Stimulated activated CD4-positive, alpha-beta T cell treated with anti-CD3 and anti-CD28 coated beads, Interleukin-4, amount 100 ng/mL, for 4 hours (primary cell): ENCODE measurements at regions not wholly inside any gene's neighbourhood (a gene's known extent, or its start where the extent isn't known, plus 50 kb on each side); places are given as distances from the start of the nearest gene placed in this dataset.
"Not testable (repeated sequence)": the region's sequence is repeated elsewhere in the genome, so short reads cannot be mapped to it uniquely, and the experiment has no call there.

Source experiments
- DNase-seq, 2 experiments: peaks; one replicate each; pipeline ENCODE4 v3.0.0-alpha.2; 2020

DNA sequence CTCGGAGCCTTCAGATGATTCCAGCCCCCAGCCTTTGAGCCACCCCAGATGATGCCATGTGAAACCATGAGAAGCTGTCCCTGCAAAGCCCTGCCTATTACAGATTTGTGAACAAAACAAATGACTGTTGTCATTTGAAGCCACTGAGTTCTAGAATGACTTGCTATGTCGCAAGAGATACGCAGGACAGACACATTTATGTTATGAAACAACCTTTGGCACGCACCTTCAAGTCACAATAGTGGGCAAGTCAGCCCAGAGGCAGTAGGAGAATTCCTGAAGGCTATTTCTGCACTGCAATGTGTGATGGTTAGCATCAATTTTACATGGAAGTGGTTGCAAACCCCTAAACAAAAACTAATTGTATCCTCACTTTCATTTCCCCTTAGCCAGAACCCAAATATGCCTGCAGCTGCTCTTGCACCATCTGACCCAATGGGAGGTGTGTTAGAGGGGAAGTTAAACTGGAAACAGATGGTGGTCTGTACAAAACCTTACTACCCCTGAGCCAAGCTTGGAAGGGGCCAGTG lies 174.4 kb upstream of the ATP6AP2 start:
- DNase-seq: no peak

DNA sequence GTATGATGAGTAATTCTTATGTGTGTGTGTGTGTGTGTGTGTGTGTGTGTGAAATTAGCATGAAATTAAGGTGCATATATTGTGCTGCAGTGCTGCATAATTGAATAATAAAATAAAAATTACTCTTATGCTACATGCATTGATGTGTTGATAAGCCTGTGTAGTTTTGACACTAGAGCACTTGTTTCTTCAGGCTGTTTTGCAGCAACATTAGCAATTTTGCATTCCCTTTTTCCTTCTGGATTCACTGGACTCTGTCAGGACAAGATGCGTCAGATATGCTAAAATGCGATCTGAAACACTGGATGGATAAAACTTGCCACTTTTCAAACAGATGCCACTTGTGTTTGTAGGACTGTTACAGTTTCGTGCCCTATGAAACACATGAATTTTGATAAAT lies 175.4 kb upstream of the ATP6AP2 start:
- no peak for DNase-seq

DNA sequence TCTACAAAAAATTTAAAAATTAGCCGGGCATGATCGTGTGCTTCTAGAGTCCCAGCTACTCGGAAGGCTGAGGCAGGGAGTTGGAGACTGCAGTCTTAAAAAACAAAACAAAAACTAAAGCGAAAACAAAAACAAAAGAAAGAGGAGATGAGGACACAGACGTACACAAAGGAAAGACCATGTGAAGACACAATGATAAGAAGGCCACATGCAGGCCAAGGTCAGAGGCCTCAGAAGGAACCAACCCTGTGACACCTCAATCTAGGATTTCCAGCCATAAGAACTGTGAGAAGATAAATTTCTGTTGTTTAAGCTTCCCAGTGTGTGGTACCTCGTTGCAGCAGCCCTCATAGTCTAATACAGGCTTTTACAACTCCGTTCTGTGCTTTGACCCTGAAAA lies 177.0 kb upstream of the ATP6AP2 start:
- no peak for DNase-seq

DNA sequence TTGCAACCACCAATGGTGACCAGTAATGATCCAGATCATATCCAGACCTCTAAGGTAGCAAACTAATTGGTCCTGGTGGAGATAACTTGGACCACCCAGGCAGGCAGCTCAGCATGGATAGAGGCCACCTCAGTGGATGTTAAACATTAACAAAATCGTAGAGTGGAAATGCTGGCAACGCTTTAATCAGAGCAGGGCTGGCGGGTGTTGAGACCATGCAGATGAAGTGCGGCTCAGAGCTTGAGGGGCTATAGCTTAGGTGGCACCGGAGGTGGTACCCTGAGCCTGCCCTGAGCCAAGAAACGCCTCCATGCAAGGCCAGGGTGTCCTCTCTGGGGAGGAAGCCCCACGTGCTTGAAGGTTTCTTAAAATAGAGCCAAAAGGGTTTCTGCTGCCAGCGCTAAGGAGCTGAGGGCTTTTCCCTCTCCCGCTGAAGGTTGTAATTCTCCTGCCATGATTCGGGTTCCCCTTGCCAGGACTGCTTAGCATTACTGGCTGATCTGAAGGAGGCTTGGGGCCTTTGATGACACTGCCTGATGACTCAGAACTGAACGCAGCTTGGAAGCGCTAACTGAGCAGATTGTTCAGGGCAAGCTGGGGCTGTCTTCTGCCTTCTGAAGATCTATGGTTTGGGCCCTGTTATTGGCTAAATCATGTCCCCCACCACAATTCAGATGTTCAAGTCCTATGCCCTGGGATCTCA lies 177.8 kb upstream of the ATP6AP2 start:
- no peak for DNase-seq

DNA sequence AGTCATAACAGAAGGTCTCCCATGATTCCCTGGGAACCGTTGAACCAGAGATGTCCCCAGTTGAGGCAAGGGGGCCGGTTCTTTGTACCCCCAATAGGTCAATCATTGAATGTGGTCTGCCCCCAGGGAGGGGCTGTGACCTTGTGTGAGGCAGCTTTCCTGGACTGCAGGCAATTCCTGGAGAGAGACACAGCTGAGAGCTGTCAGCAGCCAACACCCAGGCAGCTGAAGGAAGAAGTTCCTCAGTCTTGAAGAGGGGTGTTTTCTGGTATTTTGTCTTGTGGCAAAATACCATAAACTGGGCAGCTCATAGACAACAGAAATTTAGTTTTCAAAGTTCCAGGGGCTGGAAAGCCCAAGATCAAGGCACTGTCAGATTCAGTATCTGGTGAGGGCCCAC lies 185.7 kb upstream of the ATP6AP2 start:
- DNase-seq: no peak

DNA sequence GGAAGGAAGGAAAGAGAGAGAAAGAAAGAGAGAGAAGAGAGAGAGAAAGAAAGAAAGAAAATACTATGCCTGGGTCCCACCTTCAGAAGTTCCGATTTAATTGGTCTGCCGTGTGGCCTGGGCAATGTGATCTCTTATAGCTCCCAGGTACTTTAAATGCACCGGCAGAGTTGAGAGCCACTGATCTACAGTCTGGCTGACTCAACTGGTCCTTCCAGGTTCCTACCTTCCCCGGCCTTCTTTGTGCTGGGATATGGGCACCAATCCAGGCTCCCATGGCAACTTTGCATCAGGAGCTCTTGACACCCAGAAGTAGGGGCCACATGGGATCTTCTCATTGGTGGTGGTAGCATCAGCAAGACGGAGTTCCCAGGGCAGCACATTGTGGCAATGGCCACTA lies 186.5 kb upstream of the ATP6AP2 start:
- no peak for DNase-seq

DNA sequence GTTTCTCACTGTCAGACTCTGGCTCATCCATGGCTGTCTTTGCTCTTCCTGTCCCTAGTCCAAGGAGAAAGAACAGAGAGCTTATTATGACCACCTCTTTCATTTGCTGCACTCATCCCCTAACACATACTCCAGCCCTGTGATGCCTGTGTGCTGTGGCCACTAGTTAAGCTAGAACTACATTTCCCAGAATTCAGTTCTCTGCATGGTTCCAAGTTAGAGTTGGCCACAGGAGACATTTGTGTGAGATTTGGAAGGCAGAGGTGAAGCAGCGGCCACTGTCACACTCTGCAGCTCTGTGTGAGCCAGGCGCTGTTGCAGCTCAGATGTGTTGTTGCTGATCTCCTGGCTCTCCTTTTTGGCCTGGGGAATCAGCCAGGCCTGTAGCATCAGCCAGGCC lies 188.2 kb upstream of the ATP6AP2 start:
- DNase-seq: no peak

DNA sequence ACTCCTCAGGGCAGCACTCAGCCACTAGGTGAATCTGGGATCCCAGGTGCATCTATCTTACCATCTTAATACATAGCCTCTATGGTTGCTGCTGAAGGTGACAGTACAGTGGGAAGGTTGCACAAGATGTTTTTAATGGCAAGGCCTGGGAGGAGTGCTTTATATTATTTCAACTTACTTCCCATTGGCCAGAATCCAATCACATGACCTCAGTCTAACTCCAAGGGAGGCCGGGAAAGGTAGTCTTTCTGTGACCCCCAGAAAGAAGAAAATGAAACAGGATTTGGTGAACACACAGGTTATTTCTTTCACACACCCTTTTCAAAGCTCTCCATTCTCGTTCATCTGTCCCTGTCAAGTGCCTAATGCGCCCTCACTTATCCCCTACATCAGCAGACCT lies 189.1 kb upstream of the ATP6AP2 start:
- DNase-seq: no peak

GRCh38 chrX:40389555-40389954 lies 191.2 kb upstream of the ATP6AP2 start:
- no peak for DNase-seq

DNA sequence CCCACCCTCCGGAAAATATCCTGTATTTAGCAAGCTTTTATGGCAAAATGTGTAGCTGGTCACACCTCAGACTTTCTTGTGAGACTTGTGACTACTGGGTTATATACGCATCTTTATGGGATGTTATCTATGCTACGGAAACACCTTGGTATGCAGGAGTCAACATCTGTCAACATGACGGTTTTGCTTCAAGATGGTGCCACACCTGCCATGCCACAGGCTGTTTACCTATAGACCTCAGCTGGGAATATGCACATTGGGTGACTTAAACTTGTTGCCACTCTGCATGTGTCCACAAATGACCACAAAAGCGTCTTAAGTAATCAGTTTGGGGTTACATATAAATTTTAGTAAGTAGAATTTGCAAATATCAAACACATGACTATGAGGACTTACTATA lies 192.3 kb upstream of the ATP6AP2 start:
- no peak for DNase-seq

GRCh38 chrX:40387869-40388268 lies 192.9 kb upstream of the ATP6AP2 start:
- not testable (repeated sequence) for DNase-seq

DNA sequence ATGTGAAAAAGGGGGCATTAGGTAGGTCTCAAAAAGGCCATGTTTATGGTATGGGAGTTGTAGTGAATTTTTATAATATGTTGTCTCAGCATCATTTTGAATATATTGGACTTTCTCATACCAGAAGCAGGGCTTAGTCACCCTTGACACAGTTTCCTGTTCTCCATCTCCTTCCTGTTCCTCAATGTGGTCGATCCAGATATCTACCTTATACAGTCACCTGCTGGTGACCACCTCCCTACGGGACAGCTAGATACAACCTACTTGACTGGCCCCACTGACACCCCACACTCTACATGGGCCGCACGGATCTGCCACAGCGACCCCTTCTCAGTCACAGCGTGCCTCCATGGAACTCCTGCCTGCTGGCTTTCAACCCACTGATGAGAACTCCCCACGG lies 193.5 kb upstream of the ATP6AP2 start:
- DNase-seq: not testable (repeated sequence)

GRCh38 chrX:40385682-40386081 lies 195.1 kb upstream of the ATP6AP2 start:
- DNase-seq: no peak

DNA sequence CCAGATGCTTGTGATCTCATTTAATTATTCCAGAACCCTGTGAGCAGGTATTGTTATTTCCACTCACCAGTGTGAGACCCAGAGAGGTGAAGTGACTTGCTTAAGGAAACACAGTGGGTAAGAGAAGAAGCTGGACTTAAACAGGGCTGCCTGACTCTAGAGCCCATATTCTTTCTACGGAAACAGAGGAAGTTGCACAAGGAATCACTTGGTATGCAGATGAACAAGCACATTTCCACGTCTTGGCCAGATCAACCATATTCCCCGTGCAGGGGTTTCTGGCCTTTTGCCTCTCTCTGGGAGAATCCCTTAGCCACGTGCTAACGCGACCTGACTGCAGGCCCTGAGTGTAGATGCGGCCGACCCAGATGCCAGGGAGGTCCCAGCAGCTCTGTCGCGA lies 195.5 kb upstream of the ATP6AP2 start:
- DNase-seq: no peak

DNA sequence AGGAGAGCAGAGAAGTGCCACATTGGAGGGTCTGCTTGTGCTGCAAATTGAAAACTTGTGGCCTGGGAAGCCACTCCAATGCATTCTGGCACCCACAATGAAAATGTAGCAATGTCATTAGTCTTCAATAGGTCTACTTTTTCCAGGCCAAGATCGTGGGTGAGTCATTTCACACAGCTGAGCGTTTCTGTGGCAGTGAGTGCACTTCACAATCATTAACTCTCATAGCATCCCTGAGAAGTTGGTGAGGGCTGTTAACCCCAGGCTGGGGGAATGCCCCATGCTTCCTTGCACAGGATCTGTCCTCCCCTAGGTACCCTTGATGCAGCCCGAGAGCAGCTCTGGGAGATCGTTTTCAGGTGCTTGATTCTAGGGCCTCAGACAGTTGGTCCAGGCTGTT lies 196.8 kb upstream of the ATP6AP2 start:
- DNase-seq: no peak

GRCh38 chrX:40383360-40383759 lies 197.4 kb upstream of the ATP6AP2 start:
- no peak for DNase-seq

DNA sequence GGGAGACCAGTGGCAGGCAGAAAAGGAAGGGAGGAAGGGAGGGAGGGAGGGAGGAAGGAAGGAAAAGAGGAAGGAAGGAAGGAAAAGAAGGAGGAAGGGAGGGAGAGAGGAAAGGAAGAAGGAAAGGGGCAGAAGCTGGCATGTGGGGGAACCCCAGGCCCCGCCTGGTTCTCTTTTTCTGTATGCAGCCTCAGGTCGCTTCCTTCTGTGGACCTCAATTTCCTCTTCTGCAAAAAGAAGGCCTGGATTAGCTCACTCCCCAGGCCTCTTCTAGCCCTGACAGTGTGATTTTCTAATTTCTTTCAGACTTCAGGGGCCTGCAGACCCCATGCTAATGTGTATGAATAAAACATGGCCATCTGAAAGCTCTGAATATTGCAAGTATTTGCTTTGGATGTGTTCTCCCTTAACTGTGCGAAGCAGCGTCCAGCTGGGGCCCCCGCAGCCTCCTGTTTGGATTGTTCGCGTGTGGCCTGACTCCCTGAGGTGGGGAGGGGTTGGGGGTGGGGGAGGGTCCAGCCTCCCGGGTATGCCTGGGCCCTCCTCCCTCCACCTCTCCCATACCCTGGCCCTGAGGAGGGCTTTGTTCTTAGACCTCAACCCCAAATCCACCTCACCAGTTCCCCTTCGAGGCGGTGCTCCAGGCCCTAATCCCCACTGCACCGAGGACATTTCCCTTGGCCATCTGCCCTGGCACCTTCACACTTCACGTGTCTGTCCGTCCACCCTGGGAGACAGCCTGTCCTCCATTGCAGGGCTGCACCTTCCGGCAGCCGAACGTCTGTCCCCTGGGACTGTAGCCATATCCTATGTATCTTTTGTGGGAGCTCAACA lies 199.9 kb upstream of the ATP6AP2 start:
- DNase-seq: no peak

DNA sequence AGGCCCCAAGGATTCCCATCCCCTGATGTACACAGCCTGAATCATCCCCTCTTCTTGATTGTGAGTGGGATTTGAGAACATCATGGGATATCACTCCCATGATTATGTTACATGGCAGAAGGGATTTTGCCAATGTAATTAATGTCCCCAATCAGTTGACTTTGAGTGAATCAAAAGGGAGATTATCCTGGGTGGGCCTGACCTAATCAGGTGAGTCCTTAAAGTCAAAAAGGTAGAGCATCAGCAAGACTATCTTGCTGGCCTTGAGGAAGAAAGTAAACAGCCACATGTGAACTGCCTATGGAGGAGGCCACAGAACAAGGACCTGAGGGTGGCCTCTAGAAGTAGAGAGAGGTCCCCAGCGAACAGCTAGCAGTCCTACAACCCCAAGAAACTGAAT lies 203.1 kb upstream of the ATP6AP2 start:
- DNase-seq: no peak

DNA sequence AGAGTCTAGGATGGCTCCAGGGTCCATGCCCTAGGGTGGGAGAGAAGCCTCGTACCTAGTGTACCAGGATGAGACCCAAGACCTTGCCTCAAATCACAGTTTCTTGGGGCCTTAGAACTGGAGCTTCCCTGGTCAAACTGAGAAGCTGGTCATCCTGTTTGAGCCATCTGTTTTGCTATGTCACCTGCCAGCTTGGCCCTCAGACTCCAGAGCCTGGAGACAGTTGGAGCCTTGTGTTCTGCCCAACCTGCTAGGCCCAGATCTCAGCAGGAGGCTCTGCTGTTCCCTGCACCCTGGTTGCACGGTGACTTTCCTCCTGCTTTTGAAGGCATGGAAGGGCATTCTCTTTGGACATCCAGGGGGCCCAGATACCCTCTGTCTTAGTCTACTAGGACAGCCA lies 206.3 kb upstream of the ATP6AP2 start:
- no peak for DNase-seq

DNA sequence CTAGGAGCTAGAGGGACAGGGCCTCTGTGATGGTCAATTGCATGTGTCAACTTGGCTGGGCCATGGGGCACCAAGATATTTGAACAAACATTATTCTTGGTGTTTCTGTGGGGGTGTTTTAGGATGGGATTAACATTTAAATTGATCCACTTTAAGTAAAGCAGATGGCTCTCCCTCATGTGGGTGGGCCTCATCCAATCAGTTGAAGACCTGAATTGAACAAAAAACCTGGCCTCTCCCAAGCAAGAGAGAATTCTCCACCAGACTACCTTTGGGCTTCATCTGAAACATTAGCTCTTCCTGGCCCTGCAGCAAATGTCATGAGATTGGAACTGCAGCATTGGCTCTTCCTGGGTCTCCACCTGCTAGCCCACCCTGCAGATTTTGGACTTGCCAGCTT lies 207.1 kb upstream of the ATP6AP2 start:
- no peak for DNase-seq

GRCh38 chrX:40373025-40373424 lies 207.7 kb upstream of the ATP6AP2 start:
- no peak for DNase-seq

- DNase-seq: no peak
These were observed 209.4 kb upstream of the ATP6AP2 start for GRCh38 chrX:40371376-40371775.

GRCh38 chrX:40368611-40369061 lies 212.1 kb upstream of the ATP6AP2 start:
- DNase-seq: no peak

DNA sequence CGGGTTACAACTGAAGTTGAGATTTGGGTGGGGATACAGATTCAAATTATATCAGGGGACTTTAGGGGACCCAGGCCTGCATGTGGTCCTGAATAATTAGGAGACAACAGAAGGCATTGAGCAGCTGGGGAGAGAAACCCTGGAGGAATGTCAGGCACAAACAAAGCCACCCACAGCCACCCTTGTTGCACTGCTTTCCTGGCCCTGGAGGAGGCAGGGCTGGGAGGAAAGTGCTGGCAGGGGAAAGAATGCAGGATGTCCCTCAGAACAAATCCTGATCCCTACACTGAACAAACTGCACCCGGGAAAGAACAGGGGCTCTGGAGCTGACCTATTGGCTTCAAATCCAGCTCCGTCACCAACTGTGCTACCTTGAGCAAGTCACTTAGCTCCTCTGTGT lies 214.1 kb upstream of the ATP6AP2 start:
- no peak for DNase-seq
